NCI-H2196 treated with DMSO at 0.1 percent for 48 hours (cell line): ENCODE measurements at regions not wholly inside any gene's neighbourhood (a gene's known extent, or its start where the extent isn't known, plus 50 kb on each side); places are given as distances from the start of the nearest gene placed in this dataset.
"Not testable (repeated sequence)": the region's sequence is repeated elsewhere in the genome, so short reads cannot be mapped to it uniquely, and the experiment has no call there.

ENCODE experiments used
- DNase-seq: peaks from one replicate; lab custom pipeline; 2025; ENCODE audit not compliant: unreplicated experiment; lab: John Stamatoyannopoulos, UW

DNA sequence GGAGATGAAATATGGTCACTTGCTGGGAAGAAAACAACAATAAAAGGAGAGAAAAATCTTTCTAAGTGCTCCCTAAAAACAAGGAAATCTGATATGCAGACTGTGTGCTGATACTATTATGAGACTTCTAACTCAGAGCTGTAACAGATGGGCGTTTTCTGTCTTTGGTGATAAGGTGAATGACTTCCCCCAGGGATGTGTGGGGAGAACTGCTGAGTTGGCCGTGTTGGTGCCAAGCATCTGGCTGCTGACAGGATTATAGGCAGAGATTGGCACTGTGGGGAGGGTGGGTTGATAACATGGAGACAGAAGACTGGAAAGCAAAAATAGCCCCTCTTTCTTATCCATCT, 438.5 kb upstream of the PLXNA2 start:
- no peak for DNase-seq

DNA sequence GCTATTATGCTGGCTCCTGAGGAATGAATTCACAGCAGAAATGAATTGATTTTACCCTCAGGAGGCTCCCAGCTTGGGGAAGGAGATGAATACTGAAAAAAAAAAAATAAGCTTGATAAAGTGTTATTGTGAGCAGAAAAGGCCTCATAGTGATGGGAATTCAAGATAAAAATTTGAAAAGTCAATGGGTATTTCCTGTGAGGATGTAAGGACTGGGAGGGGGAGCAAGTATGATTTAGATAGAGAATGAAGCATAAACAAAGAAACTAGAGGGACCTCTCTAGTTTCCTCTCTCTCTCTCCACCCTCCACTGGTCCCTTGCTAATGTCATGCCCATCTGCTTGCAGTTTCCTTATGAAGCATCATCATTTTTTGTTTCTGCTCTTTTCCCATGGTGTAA, 439.0 kb upstream of the PLXNA2 start:
- no peak for DNase-seq

- DNase-seq, result no peak
Measured at GRCh38 chr1:208684192-208684591, 440.0 kb upstream of the PLXNA2 start.

- no peak for DNase-seq
Measured at GRCh38 chr1:208686592-208686991, 442.4 kb upstream of the PLXNA2 start.

DNA sequence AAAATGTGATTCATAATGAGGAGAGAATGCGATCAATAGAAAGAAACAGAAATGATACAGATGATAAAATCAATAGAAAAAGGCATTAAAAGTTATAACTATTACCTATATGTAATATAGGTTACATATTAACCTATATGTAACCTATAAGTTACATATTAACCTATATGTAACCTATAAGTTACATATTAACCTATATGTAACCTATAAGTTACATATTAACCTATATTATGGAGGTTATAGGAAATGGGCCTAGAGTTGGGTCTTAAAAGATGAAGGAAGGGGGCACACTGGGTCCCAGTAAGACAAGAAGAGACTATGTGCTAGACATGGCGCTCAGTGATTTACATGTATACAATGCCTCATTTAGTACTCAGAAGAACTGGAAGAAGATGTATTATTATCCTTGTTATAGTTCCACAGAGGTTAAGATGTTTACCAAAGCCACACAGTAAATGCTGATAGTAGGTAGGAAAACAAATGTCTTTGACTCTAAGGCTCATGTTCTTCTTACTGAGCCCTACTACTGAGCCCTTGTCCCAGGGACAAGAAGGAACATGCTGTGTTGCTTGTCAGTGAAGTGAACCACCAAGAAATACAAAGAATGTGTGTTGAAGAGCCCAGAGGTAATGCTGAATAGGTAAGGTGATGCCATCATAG, 444.6 kb upstream of the PLXNA2 start:
- no peak for DNase-seq

- no peak for DNase-seq
Measured at GRCh38 chr1:208691012-208691411, 446.8 kb upstream of the PLXNA2 start.

GRCh38 chr1:208709981-208710380, 465.8 kb upstream of the PLXNA2 start:
- DNase-seq, result no peak

DNA sequence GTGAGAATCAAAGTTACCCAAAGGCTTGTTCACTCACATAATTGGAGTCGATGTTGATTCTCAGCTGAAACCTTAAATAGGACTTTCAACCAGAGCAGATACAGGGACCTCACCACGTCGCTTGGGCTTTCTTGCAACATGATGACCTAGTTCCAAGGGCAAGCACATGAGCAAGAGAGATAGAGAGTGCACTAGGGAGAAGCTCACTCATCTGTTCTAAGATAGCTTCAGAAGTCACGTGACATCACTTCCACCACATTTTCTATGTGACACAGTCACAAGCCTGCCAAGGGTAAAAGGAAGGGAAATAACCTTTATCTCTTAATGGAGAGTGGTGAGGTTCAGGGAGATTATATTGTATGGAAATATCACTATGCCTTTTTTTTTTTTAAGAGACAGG, 470.1 kb upstream of the PLXNA2 start:
- DNase-seq, result no peak

DNA sequence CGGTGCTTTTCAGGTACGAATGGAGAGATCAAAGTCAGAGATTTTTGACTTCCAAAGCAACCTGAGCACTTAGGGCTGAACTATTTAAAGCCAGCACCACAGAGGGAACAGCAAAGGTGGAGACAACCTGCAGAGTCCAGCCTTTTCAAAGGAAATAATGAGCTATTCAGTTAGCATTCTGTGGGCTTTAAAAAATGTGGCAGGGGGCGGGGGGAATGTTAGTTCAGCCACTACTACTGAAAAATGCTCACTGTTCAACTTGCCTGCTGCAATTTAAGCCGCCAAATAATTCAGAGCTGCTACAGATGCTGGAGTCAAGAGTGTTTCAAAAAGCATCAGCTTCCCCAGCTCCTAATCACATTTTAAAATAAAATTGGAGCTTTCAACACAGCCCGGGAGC, 473.3 kb upstream of the PLXNA2 start:
- no peak for DNase-seq

DNA sequence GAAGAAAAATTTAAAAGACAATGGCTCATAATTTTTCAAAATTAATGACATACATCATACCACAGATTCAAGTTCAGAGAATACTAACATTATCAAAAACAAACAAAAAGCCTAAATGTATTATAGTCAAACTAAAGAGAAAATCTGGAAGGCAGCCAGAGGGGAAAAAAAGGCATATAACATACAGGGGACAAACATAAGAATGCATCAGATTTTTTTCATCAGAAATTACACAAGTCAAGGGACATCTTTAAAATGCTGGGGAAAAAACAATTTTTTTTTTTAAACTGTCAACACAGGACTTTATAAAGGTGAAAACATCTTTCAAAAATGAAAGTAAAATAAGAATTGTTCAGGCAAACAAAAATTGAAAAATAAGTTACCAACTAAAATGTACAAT, 478.4 kb upstream of the PLXNA2 start:
- no peak for DNase-seq

GRCh38 chr1:208724079-208724478, 479.9 kb upstream of the PLXNA2 start:
- DNase-seq, result no peak

DNA sequence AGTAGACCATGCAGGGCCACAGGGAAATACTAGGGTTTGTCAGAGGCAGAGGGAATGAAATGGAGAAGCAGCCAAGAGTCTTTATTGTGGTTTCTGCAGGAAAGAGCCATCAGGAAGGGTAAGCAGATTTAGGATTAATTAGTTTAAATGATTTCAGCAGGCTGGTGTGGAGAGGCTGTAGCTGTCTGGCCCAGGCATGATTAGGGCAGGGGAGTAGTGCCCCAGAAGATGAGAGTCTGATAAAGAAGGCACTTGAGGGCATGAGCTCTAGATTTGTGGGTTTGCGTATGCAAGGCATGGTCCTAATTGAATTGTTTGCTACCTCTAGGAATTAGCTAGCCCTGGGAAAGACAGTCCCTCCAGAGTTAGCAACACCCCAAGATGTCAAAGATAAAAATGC, 484.6 kb upstream of the PLXNA2 start:
- DNase-seq, result no peak

GRCh38 chr1:208731981-208732821, 488.0 kb upstream of the PLXNA2 start:
- peak; percentile 16 for DNase-seq

GRCh38 chr1:208737161-208737560, 493.0 kb upstream of the PLXNA2 start:
- DNase-seq, result no peak

DNA sequence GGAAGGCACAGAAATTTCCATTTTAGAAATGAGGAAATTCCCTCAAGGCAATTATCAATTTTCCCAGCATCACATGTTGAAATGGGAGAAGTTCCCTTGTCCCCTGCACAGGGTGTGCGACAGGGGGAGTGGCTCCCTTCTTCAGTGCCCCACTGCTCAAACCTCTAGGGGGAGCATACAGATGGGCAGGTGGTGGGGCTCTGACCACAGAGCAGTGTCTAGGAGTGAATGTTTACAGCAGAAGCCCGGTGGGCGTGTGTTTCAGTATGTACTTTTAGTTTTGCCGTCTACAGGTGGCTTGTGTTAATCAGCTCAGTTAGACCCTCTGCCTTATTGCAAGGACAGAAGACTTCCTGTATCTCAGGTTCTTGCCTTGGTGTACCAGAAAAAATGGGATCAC, 493.7 kb upstream of the PLXNA2 start:
- DNase-seq, result no peak

DNA sequence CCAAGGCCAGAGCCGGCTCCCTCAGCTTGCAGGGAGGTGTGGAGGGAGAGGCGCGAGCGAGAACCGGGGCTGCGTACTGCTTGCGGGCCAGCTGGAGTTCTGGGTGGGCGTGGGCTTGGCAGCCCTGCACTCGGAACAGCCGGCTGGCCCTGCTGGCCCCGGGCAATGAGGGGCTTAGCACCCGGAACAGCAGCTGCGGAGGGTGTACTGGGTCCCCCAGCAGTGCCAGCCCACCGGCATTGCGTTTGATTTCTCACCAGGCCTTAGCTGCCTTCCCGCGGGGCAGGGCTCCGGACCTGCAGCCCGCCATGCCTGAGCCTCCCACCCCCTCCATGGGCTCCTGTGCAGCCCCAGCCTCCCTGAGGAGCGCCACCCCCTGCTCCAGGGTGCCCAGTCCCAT, 495.5 kb upstream of the PLXNA2 start:
- DNase-seq, result not testable (repeated sequence)

DNA sequence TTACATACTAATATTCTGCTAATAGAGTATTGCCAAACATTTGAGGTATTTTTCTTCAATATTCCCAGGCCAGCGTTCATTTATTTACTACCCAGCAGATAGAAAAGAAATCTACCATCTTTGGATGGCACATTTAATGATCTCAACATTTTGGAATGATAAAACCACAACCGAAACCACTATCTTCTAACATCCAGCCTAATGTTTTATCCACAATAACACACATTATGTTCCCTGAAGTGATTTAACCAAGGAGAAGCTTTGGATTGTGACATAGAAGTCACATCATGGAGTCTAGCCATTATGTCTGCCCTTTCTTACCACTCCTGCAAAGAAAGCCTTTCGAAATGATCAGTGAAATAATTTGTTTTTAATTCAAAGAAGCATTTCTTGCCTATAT, 497.1 kb upstream of the PLXNA2 start:
- DNase-seq, result no peak

GRCh38 chr1:208743361-208743760, 499.2 kb upstream of the PLXNA2 start:
- no peak for DNase-seq

DNA sequence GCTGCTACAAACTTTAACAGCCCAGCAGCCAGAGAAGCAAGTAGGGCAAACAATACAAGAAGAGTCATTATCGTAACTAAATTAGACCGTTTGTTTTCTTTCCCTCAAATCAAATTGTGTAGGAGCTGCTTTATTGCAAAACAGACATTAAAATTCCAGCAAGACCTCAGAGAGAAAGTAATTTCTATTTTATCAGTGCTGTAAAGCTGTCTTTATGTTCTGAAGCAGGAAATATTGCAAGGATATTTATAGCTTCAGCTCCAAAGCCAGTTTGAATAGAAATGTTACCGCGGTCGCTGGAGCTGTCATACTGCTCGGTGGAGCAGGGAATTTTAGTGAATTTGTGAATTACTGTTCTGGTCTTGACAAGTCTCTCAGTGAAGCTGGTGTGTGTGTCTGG, 503.8 kb upstream of the PLXNA2 start:
- DNase-seq, result no peak

GRCh38 chr1:208748387-208749165, 504.4 kb upstream of the PLXNA2 start:
- no peak for DNase-seq

DNA sequence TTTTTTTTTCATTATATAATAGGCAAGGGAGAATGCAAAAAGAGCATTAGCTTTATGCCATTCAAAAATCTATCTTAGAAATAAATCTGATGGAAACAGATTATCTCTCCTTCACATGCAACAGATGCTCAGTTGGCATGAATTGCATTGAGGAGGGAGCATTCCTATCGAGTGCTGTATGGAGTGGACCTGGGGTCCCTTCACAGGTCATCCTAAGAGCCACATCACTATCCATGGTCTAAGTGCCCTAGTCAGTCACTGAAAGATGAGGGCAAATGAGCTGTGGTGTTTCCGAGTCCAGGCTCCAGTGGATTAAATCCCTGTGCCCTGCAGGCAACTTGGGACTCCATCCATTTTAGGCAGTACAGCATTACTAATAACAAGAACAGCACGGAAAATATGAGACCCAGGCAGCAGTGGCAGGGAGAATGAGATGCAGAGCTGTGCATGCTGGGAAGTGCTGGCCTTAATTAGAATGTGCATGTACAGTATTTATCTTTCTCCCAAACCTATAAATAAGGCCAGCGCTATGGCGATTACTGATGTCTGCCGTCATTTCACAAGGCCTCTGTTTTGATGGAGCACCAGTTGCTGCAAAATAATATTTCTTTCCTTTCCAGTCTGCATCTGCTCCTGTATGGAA, 512.3 kb upstream of the PLXNA2 start:
- no peak for DNase-seq

DNA sequence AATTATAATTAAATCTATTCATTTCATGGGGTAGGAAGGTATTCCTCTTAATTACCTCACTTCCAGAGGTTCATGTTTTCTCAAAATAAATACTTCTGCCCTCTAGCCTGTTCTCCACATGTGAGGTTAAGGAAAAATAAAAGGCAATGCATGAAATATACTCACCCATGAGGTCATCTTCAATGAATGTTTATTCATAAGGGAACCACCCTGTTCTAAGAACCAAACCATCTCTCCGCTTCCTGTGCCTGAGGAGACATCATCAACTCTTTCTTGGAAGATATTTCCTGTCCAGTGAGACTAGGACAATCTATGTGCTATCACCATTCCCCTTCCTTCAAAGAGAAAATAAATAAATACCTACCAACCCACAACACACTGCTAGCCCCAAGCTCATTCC, 513.7 kb upstream of the PLXNA2 start:
- no peak for DNase-seq
